Thyroid gland (tissue), 4 donors: ENCODE measurements at regions not wholly inside any gene's neighbourhood (a gene's known extent, or its start where the extent isn't known, plus 50 kb on each side); places are given as distances from the start of the nearest gene placed in this dataset.

ENCODE experiments used
- DNase-seq, 2 donors: peaks; one replicate each; pipeline ENCODE4 v3.0.0-alpha.2; 2019
- H3K27ac ChIP-seq, 3 donors: fragments of 200-600 bp; sonication (generic); 1 replicate in 2 of 3; 2 replicates in 1 of 3; pipeline ENCODE4 v1.5.1; 2016 to 2019; ENCODE audit warnings: mild to moderate bottlenecking in 1 of 3, moderate library complexity in 1 of 3
- H3K27me3 ChIP-seq: fragments of 200-600 bp; sonication (generic); one replicate; pipeline ENCODE4 v1.5.1; 2019
- H3K36me3 ChIP-seq, 2 donors: fragments of 200-600 bp; sonication (generic); one replicate each; pipeline ENCODE4 v1.5.1; 2016 to 2019
- H3K4me1 ChIP-seq, 2 donors: fragments of 200-600 bp; sonication (generic); one replicate each; pipeline ENCODE4 v1.5.1; 2017 to 2019
- H3K4me3 ChIP-seq, 3 donors: fragments of 200-600 bp; sonication (generic); replicated peaks in 1 of 3; 1 replicate in 2 of 3; 2 replicates in 1 of 3; pipeline ENCODE4 v1.5.1; 2016; ENCODE audit warnings: mild to moderate bottlenecking in 1 of 3
- H3K9me3 ChIP-seq: fragments of 200-600 bp; sonication (generic); one replicate; pipeline ENCODE4 v1.5.1; 2017
- CTCF ChIP-seq, 6 experiments: fragments of 200-600 bp in 3 of 6; fragments of 450-650 bp in 3 of 6; sonication (generic) in 3 of 6; IDR thresholded peaks; one replicate each; pipeline ENCODE4 v1.5.1; 2016 to 2019; ENCODE audit warnings: antibody characterized with exemption in 6 of 6, mild to moderate bottlenecking in 2 of 6, inconsistent platforms in 1 of 6, moderate library complexity in 1 of 6
- POLR2A ChIP-seq, 2 donors: fragments of 450-650 bp; IDR thresholded peaks; one replicate each; pipeline ENCODE4 v1.6.1; 2017; ENCODE audit warnings: antibody characterized with exemption in 2 of 2, mild to moderate bottlenecking in 2 of 2, moderate library complexity in 1 of 2
- WGBS, 2 donors: methylation state at CpG; one replicate each; pipeline ENCODE4 v1.1.5; 2017; 5-methylcytosine and 5-hydroxymethylcytosine counted together
- intact Hi-C: fragments of 100-400 bp; cut with DNase I; formaldehyde crosslinking; loops from one replicate; pipeline ENCODE4 v1.15.1; 2023

GRCh38 chr2:138841459-138841858 lies 61.3 kb upstream of the NXPH2 start:
- WGBS, 2 donors, result 88 to 94% methylated on average over 3 of the region's 3 CpGs
- Histone ChIP-seq H3K9me3 (no peaks in the 10 kb centered on the region), H3K4me3 (no peak overlapping the region), H3K27ac (no peak overlapping the region), H3K36me3 (no peaks in the 10 kb centered on the region), H3K4me1 (no peaks in the 10 kb centered on the region), H3K27me3 (no peaks in the 10 kb centered on the region)
- DNase-seq, result no peak
- intact Hi-C loops, result no loop called here
- no peak for TF ChIP-seq POLR2A (IDR thresholded peaks at IDR 0.05)
- TF ChIP-seq CTCF (IDR thresholded peaks at IDR 0.05), result no peak

GRCh38 chr2:138838851-138839620 lies 58.8 kb upstream of the NXPH2 start:
- Histone ChIP-seq H3K36me3 (no peaks in the 10 kb centered on the region), H3K27me3 (no peaks in the 10 kb centered on the region), H3K4me1 (no peaks in the 10 kb centered on the region), H3K9me3 (no peaks in the 10 kb centered on the region), H3K27ac (no peak overlapping the region), H3K4me3 (no peak overlapping the region)
- WGBS, 2 donors, result 63% methylated on average over 6 of the region's 6 CpGs
- intact Hi-C loops, result no loop called here
- no peak for DNase-seq
- TF ChIP-seq POLR2A (IDR thresholded peaks at IDR 0.05) (no peak), CTCF (IDR thresholded peaks at IDR 0.05) (no peak)

- WGBS, 2 donors, result 89% methylated on average over 1 of the region's 1 CpG
- no peak for TF ChIP-seq CTCF (IDR thresholded peaks at IDR 0.05)
- TF ChIP-seq POLR2A (IDR thresholded peaks at IDR 0.05), result no peak
- intact Hi-C loops, result no loop called here
Measured at GRCh38 chr2:138831691-138832090, 51.5 kb upstream of the NXPH2 start.

GRCh38 chr2:138831154-138831553 lies 51.0 kb upstream of the NXPH2 start:
- no peak for DNase-seq
- Histone ChIP-seq H3K4me3 (no peak overlapping the region), H3K36me3 (no peaks in the 10 kb centered on the region), H3K27ac (no peak overlapping the region), H3K9me3 (no peaks in the 10 kb centered on the region), H3K4me1 (peaks cover 4% of the 10 kb centered on the region in 2 donors), H3K27me3 (no peaks in the 10 kb centered on the region)
- WGBS, 2 donors, result 82 to 88% methylated on average over 2 of the region's 2 CpGs
- TF ChIP-seq CTCF (IDR thresholded peaks at IDR 0.05), result no peak
- no peak for TF ChIP-seq POLR2A (IDR thresholded peaks at IDR 0.05)
- intact Hi-C loops, result no loop called here

More at GRCh38 chr2:138831691-138832090, 51.5 kb upstream of the NXPH2 start:
- no peaks in the 10 kb centered on the region for H3K27me3 ChIP-seq
- peaks cover 4% of the 10 kb centered on the region in 2 donors for H3K4me1 ChIP-seq
- H3K36me3 ChIP-seq, result no peaks in the 10 kb centered on the region
- no peak overlapping the region for H3K27ac ChIP-seq
- no peaks in the 10 kb centered on the region for H3K9me3 ChIP-seq
- no peak for DNase-seq
- no peak overlapping the region for H3K4me3 ChIP-seq

GRCh38 chr2:138830547-138830946 lies 50.4 kb upstream of the NXPH2 start:
- DNase-seq, result no peak
- no peaks in the 10 kb centered on the region for H3K36me3 ChIP-seq
- no peaks in the 10 kb centered on the region for H3K27me3 ChIP-seq
- no peaks in the 10 kb centered on the region for H3K9me3 ChIP-seq
- no peak overlapping the region for H3K27ac ChIP-seq
- H3K4me3 ChIP-seq, result no peak overlapping the region
- TF ChIP-seq CTCF (IDR thresholded peaks at IDR 0.05) (no peak), POLR2A (IDR thresholded peaks at IDR 0.05) (no peak)
- WGBS, 2 donors, result 79 to 85% methylated on average over 2 of the region's 2 CpGs
- intact Hi-C loops, result no loop called here
- peaks cover 4% of the 10 kb centered on the region in 2 donors for H3K4me1 ChIP-seq
